ENCODE measurements at regions not wholly inside any gene's neighbourhood (a gene's known extent, or its start where the extent isn't known, plus 50 kb on each side); places are given as distances from the start of the nearest gene placed in this dataset.
"Not testable (repeated sequence)": the region's sequence is repeated elsewhere in the genome, so short reads cannot be mapped to it uniquely, and the experiment has no call there.

DNA sequence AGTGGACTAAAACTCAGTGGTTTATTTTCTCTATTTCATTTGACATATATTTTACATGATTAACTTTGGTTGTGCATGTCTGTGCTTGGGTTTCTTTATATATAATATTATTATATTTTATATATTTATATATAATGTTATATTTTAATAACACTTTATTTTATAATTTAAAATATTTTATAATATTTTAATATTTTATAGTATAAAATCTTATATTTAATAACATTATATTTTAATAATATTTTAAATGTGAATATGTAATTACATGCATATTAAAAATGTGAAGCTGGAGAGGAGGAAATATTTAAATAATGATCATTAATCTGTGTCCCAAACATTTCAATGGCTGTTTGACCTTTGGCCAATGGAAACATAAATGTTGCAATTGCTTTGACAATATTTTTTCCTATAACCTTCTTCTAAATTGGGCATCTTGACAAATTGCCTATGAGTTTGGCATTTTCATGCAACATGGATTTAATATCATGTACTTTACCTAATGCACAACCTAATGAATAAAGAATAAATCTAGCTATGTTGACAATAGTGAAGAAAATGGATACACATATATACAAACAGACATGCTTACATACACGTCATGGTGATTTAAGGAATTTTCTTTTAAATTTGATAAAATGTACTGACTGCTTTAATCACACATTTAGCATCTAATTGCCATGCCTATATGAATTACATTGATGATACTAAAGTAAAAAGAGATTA, 607.1 kb downstream of the SLITRK6 start:
- FAIRE-seq = peak; percentile 94

GRCh38 chr13:85186356-85187045, 612.7 kb downstream of the SLITRK6 start:
- FAIRE-seq = no peak

- FAIRE-seq = no peak
Observed at GRCh38 chr13:85174291-85174690, 624.9 kb downstream of the SLITRK6 start.

GRCh38 chr13:85170372-85170771, 628.8 kb downstream of the SLITRK6 start:
- FAIRE-seq = no peak

DNA sequence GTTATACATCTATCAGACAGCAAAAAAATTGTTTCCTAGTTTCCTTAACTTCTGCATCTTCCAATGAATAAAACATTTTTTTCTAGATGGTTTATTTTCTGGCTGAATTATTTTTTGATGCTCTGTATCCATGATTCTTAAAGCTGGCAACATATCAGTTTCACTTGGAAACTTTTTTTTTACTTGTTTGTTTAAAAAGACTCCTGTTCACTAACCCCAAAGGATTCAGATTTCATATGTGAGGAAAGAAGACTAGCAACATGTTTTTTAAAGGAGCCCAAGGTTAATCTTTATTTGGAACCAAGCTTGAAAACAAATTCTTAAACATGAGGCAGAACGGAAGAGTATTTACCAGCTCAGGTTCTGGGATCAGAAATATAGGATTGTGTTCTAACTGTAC, 632.3 kb downstream of the SLITRK6 start:
- no peak for FAIRE-seq

DNA sequence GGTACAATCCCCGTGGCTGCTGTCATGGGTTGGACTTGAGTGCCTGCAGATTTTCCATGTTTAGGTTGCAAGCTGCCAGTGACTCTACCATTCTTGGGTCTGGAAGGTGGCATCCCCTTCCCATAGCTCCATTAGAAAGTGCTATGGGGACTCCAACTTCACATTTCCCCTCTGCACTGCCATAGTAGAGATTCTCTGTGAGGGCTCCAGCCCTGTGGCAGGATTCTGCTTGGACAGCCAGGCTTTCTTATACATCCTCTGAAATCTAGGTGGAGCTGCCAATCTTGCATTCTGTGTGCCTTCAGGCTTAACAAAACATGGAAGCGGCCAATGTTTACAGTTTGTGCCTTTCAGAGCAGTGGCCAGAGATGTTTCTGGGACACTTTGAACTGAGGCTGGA, 636.2 kb downstream of the SLITRK6 start:
- no peak for FAIRE-seq

DNA sequence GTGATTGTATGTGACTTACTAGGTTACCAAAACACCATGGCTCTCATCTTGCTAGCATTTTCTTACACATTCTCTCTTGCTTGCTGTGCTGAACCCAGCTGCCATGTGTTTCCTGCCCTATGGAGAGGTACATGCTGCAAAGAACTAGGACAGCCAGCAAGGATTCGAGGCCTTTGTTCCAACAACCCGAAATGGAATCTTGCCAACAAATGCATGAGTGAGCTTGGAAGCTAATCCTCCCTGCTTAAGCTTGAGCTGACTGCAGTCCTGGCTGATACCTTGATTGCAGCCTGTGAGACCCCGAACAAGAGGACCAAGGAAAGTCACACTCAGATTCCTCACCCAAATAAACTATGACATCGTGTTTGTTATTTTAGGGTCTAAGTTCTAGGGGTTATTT, 651.2 kb downstream of the SLITRK6 start:
- FAIRE-seq = no peak

DNA sequence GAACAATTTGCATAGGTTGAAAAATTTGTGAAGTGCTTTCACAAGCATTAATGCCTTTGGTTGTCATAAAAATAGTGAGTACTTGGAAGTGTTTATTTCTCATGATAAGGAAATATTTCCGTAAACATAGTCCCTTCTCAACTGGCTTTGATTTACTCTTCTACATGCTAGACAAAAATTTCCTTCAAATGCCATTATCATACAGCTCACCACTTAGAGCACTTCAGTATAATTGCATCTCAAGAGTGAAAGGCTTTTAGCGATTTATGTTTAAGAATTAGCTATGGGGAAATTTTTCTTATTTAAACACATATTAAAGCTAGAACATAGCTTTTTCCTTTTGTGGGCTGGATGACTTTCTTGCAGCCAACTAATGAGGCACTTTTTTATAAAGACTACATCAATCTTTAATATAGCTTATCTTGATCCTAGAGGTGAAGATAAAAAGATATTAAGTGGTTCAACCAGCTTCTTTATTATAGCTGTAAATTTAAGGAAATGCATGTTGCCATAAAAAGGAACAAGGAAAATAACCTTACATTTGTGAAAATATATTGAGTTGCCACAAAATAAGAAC, 656.8 kb downstream of the SLITRK6 start:
- FAIRE-seq = no peak

- no peak for FAIRE-seq
Observed at GRCh38 chr13:85141401-85141800, 657.8 kb downstream of the SLITRK6 start.

GRCh38 chr13:85140192-85140591, 659.0 kb downstream of the SLITRK6 start:
- FAIRE-seq = no peak

- FAIRE-seq = no peak
Observed at GRCh38 chr13:85137516-85137915, 661.7 kb downstream of the SLITRK6 start.

DNA sequence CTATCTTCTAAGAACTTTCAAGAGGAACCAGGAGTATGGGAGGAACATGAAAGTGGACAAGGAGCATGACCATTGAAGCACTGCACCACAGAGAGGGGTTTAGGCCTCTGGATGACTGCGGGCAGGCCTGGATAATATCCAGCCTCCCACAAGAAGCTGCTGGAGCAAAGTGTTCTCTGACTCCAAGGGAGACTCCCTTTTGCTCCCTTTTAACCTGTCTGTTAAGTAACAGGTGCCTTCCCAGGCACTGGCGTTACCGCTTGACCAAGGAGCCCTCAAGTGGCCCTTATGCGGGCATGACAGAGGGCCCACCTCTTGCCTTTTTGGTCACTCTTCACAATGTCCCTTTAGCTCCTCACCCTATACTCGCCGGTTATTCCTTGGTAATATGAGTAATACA, 666.2 kb downstream of the SLITRK6 start:
- FAIRE-seq = no peak

DNA sequence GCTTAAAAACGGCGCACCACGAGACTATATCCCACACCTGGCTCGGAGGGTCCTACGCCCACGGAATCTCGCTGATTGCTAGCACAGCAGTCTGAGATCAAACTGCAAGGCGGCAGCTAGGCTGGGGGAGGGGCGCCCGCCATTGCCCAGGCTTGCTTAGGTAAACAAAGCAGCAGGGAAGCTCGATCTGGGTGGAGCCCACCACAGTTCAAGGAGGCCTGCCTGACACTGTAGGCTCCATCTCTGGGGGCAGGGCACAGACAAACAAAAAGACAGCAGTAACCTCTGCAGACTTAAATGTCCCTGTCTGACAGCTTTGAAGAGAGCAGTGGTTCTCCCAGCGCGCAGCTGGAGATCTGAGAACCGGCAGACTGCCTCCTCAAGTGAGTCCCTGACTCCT, 675.7 kb downstream of the SLITRK6 start:
- not testable (repeated sequence) for FAIRE-seq

DNA sequence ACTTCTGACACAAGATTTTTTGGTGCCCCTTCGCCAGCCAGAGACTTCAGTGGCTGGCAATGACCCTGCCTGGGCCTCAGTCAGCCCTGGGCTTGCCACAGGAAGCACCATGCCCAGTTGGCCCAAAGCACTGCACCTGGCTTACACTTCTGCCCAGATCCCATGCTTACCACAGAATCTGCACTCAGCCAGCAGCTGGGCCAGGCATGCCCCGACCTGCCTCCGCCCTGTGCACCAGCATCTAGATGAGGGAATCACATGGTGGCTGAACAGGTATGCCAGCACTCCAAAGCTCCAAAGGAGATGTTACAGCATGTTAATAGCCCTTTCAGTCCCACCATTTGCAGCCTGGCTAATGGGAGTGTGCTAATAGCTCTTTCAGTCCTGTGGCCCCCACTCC, 690.9 kb downstream of the SLITRK6 start:
- FAIRE-seq = no peak

- no peak for FAIRE-seq
Observed at GRCh38 chr13:85099245-85099644, 700.0 kb downstream of the SLITRK6 start.

DNA sequence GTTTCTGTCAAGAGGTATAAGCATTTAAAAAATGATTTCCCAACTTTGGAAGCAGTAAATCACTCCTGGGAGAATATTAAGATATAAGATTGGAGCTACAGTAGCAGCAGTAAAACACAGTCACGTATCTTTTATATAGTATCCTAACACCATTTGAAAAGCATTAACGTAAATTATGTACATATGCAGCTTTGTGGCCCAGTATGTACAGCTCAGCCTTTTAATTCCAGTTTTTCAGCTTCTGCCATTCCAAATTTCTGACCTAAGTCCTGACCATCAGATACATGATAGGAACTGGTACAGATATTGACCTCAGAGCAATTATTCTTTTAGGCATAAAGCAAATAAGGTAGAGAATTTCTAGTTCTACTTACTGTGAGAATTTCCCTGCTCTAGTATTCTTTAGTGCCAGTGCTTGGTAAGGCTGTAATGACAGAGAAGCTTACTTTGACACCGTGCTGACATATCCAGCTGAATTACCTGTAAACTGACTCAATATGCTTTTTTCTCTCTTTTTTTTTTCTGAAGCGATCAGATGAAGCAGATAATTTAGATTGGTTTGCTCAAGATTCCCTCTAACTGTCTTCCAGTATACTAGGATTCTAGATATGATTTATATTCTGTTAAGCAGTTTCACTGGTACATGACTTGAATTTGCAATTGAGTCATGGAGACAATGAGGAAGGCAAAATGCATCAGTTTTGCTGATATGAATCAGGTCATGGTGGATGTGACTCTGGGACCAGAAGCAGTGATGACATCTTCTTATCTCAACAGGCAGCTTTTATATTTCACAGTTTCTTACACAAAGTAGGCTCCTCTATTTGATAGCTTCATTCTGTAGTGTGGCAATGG, 703.6 kb downstream of the SLITRK6 start:
- no peak for FAIRE-seq

DNA sequence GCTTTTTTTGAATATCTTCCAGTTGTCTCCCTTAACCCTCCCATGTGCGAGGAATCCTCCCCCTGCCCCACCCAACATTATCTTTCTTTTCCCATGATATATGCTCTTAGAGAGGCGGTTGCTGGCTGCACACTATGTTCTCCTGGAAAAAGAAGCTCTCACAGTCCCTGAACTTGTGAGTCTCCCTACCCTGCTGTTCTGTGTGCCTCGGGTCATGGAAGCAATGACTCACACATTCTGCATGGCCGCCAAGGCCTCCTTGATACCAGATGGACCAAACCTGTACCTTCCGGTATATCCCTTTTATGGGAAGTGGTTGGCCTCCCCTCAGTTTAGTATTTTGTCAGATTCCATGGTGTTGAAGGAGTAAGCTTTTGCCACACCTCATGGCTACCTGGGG, 705.4 kb downstream of the SLITRK6 start:
- FAIRE-seq = no peak

DNA sequence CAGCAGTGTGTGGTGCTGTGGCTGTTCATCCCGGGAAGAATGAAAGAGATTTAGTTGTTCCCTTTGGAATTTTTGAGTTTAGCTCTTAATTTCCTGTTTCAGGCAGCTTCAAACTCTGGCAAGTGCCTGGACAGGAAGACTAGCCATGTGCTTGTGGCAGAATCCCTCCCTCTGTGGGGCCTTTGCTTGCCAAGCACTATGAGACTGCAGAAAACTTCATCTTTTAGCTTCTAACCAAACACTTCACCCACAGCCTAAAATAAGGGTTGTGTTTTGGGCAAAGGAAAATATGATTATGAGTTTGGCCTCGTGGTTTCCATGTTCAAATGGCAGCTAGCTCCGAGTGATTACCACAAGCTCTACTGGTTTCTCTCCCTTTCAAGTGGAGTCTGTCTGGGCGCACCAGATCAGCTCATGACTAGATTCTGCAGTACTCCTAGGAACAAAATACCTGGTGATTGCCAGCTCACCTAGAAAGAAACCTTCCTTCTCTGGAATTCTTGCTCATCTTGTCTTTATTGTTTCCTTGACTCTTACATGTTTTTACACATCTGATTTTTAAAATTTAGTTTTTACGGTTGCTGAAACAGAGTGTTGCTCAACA, 707.5 kb downstream of the SLITRK6 start:
- FAIRE-seq = no peak

DNA sequence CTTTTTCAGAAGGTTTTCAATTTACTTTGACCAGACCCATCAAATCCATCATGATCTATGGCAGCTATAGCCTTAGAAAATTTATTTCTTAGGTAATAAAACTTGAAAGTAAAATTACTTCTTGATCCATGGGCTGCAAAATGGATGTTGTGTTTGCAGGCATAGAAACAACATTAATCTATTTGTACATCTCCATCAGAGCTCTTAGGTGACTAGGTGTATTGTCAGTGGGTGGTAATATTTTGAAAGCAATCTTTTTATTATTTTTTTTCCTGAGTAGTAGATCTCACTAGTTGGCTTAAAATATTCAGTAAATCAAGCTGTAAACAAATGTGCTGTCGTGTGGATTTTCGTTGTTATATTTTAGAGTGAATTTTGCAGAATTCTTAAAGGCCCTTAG, 710.0 kb downstream of the SLITRK6 start:
- no peak for FAIRE-seq

DNA sequence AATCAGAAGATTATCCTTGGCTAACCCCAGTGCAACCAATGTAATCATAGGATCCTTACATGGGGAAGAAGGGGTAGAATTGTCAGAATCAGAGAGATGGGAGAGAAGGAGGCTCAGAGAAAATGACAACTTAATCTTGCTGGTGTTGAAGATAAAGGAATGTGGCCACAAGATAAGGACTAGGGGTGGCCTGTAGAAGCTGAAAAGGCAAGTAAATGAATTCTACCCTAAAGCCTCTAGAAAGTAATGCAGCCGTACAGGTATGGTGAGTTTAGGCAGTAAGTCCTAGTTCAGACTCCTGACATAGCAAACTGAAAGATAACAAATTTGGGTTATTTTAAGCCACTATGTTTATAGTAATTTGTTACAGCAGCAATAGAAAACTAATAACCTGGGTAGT, 718.5 kb downstream of the SLITRK6 start:
- FAIRE-seq = no peak

- no peak for FAIRE-seq
Observed at GRCh38 chr13:85076343-85076742, 722.9 kb downstream of the SLITRK6 start.

DNA sequence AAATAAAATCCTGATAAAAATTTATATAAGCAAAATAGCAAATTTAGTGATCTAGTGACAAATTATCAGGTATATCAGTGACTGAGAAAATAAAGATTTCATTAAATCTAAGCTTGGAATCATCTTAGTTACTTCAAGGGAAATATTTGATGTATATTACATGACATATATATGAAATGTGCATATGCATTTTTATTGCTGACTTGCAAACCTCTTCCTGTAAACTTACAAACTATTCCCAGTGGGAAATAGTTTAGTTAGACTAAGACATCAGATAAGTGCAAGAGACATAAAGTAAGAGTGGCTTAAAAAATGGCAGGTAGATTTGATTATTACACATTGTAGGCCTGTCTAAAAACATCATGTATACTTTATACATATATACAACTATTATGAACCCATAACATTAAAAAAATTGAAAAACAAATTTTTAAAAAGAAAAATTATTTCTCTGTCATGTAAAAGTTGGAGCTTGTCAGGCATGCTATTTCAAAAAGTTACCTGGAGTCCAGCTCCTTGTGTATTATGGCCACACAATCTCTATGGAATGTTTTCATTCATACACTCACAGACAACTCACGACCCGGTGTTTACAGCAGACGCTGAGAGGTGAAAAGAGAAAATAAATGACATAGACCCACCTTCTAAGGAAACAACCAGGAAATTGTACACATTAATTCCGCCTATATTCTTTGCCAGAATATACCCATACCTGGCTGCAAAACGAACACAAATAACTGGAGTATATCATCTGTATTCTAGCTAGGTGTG, 724.5 kb downstream of the SLITRK6 start:
- no peak for FAIRE-seq
